Endodermal cell (in vitro differentiated cells): ENCODE measurements at regions not wholly inside any gene's neighbourhood (a gene's known extent, or its start where the extent isn't known, plus 50 kb on each side); places are given as distances from the start of the nearest gene placed in this dataset.

ENCODE experiments used
- DNase-seq: peaks from one replicate; pipeline ENCODE4 v3.0.0-alpha.2; 2017
- H3K27ac ChIP-seq: 2 replicates; pipeline ENCODE4 v1.5.1; 2013; ENCODE audit warnings: mild to moderate bottlenecking, low read depth, low read length, moderate library complexity
- H3K27me3 ChIP-seq: 2 replicates; pipeline ENCODE4 v1.6.1; 2013; ENCODE audit warnings: mild to moderate bottlenecking, low read length, moderate library complexity; ENCODE audit not compliant: insufficient read depth, control insufficient read depth, poor library complexity, severe bottlenecking
- H3K36me3 ChIP-seq: 2 replicates; pipeline ENCODE4 v1.7.0; 2013; ENCODE audit warnings: mild to moderate bottlenecking, low read length, moderate library complexity; ENCODE audit not compliant: control insufficient read depth, insufficient read depth
- H3K4me1 ChIP-seq: one replicate; pipeline ENCODE4 v1.7.0; 2013; ENCODE audit warnings: low read length; ENCODE audit not compliant: control insufficient read depth, insufficient read depth
- H3K4me3 ChIP-seq: 2 replicates; pipeline ENCODE4 v1.5.1; 2013; ENCODE audit warnings: mild to moderate bottlenecking, low read length, moderate library complexity
- H3K9ac ChIP-seq: 2 replicates; pipeline ENCODE4 v1.6.1; 2013; ENCODE audit warnings: mild to moderate bottlenecking, low read length, moderate library complexity; ENCODE audit not compliant: poor library complexity, severe bottlenecking; ENCODE audit errors: extremely low read depth
- H3K9me3 ChIP-seq: 2 replicates; pipeline ENCODE4 v1.6.1; 2013; ENCODE audit warnings: mild to moderate bottlenecking, low read length, moderate library complexity; ENCODE audit not compliant: control insufficient read depth
- H3K27ac Mint-ChIP-seq: 2 replicates; pipeline ENCODE4 v1.8.0; 2020; ENCODE audit warnings: mixed read lengths
- H3K27me3 Mint-ChIP-seq: 2 replicates; pipeline ENCODE4 v1.8.0; 2021; ENCODE audit warnings: mild to moderate bottlenecking, mixed read lengths; ENCODE audit not compliant: insufficient read depth
- H3K36me3 Mint-ChIP-seq: 2 replicates; pipeline ENCODE4 v1.8.0; 2020; ENCODE audit warnings: low read depth, mixed read lengths
- H3K4me1 Mint-ChIP-seq: 2 replicates; pipeline ENCODE4 v1.8.0; 2020; ENCODE audit warnings: mixed read lengths
- H3K4me3 Mint-ChIP-seq: 2 replicates; pipeline ENCODE4 v1.8.0; 2020; ENCODE audit warnings: mild to moderate bottlenecking, moderate library complexity, mixed read lengths
- H3K9me3 Mint-ChIP-seq: 2 replicates; pipeline ENCODE4 v1.8.0; 2020; ENCODE audit warnings: mild to moderate bottlenecking, mixed read lengths
- WGBS, 2 experiments: methylation state at CpG; one replicate each; pipeline versions ENCODE4 v1.1.5 to v1.1.7; 2013; ENCODE audit warnings: missing lambda C conversion rate in 2 of 2, mixed read lengths in 1 of 2; ENCODE audit not compliant: insufficient coverage in 1 of 2, insufficient read length in 1 of 2; 5-methylcytosine and 5-hydroxymethylcytosine counted together
- TF ChIP-seq, protein P1 (sequence below): fragments of 200-600 bp; sonication (generic); conservative IDR thresholded peaks from 2 replicates; pipeline ENCODE4 v1.5.0; 2021; ENCODE audit warnings: antibody characterized with exemption, mild to moderate bottlenecking

DNA sequence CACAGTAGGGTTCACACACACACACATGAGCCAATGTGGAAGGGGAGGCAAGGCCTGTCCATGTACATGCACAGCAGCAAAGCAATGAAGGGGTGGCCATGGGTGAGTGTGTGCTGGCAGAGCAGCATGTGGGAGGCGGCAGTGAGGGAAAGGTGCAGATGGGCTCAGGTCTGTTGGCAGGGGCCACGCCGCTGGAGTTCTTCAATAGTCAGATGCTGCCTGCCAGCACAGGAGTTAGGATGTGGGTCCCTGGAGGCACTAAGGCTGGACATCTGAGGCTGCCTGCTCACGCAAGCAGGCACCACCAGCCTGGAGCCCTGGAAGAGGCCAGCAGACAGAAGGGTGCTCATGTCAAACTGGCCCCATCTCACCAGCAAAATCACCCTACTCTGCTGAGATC, 1304.9 kb downstream of the DSC3 start:
- H3K27ac Mint-ChIP-seq, result no peak overlapping the region
- WGBS, 2 experiments, result 94 to 100% methylated on average over 1 to 4 of the region's 4 CpGs
- H3K36me3 Mint-ChIP-seq, result no peaks in the 10 kb centered on the region

DNA sequence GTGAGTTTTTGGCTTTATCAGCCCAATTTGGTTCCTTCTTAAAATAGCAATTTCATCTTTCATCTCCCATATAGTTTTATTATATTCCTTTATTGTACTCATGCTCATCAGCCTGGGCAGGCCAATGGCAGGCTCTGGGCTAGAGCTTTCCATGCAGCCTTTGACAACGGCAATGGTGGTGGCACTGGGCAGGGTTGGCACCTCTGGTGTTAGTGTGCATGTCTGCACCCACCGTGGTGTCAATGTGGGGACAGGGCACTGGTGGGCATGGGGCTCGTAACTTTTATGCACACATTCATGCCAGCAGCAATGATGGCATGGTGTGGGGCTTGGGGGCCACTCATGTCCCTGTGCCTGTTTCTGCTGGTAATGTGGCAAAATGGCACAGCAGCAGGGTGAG, 1305.4 kb downstream of the DSC3 start:
- Mint-ChIP-seq H3K27me3 (no peaks in the 10 kb centered on the region), H3K4me3 (no peak overlapping the region), H3K36me3 (no peaks in the 10 kb centered on the region), H3K4me1 (peaks cover 2% of the 10 kb centered on the region), H3K9me3 (no peaks in the 10 kb centered on the region), H3K27ac (no peak overlapping the region)
- no peak overlapping the region for H3K27ac ChIP-seq
- H3K9ac ChIP-seq, result no peak overlapping the region
- no peaks in the 10 kb centered on the region for H3K36me3 ChIP-seq
- 98% methylated on average over 2 of the region's 3 CpGs; no CpG with 5 or more reads in 1 of the 2 experiments for WGBS, 2 experiments
- H3K9me3 ChIP-seq, result no peaks in the 10 kb centered on the region
- no peaks in the 10 kb centered on the region for H3K27me3 ChIP-seq
- H3K4me1 ChIP-seq, result no peaks in the 10 kb centered on the region
- no peak overlapping the region for H3K4me3 ChIP-seq
- no peak for DNase-seq
- TF ChIP-seq, protein P1, sequence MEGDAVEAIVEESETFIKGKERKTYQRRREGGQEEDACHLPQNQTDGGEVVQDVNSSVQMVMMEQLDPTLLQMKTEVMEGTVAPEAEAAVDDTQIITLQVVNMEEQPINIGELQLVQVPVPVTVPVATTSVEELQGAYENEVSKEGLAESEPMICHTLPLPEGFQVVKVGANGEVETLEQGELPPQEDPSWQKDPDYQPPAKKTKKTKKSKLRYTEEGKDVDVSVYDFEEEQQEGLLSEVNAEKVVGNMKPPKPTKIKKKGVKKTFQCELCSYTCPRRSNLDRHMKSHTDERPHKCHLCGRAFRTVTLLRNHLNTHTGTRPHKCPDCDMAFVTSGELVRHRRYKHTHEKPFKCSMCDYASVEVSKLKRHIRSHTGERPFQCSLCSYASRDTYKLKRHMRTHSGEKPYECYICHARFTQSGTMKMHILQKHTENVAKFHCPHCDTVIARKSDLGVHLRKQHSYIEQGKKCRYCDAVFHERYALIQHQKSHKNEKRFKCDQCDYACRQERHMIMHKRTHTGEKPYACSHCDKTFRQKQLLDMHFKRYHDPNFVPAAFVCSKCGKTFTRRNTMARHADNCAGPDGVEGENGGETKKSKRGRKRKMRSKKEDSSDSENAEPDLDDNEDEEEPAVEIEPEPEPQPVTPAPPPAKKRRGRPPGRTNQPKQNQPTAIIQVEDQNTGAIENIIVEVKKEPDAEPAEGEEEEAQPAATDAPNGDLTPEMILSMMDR, result no peak

More for the DNA sequence above, 1304.9 kb downstream of the DSC3 start:
- H3K9me3 Mint-ChIP-seq, result no peaks in the 10 kb centered on the region
- H3K27me3 Mint-ChIP-seq, result no peaks in the 10 kb centered on the region
- Histone ChIP-seq H3K36me3 (no peaks in the 10 kb centered on the region), H3K27me3 (no peaks in the 10 kb centered on the region), H3K4me1 (no peaks in the 10 kb centered on the region), H3K4me3 (no peak overlapping the region), H3K9me3 (no peaks in the 10 kb centered on the region), H3K27ac (no peak overlapping the region), H3K9ac (no peak overlapping the region)
- no peak overlapping the region for H3K4me3 Mint-ChIP-seq
- peaks cover 2% of the 10 kb centered on the region for H3K4me1 Mint-ChIP-seq
- TF ChIP-seq, protein P1, result no peak
- no peak for DNase-seq

DNA sequence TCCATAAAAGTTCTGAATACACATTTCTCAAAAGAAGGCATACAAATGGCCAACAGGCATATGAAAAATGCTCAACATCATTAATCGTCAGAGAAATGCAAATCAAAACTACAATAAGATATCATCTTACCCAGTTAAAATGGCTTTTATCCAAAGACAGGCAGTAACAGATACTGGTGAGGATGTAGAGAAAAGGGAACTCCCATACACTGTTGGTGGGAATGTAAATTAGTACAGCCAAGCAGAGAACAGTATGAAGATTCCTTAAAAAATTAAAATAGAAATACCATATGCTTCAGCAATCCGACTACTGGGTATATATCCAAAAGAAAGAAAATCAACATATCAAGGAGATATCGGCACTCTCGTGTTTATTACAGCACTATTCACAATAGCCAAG, 1312.5 kb downstream of the DSC3 start:
- Mint-ChIP-seq H3K4me1 (no peaks in the 10 kb centered on the region), H3K27ac (no peak overlapping the region), H3K4me3 (no peak overlapping the region), H3K27me3 (no peaks in the 10 kb centered on the region), H3K36me3 (no peaks in the 10 kb centered on the region), H3K9me3 (peaks cover 9% of the 10 kb centered on the region)
- TF ChIP-seq, protein P1, result no peak
- no peaks in the 10 kb centered on the region for H3K9me3 ChIP-seq
- no peak overlapping the region for H3K9ac ChIP-seq
- WGBS, 2 experiments, result 84 to 100% methylated on average over 2 to 4 of the region's 4 CpGs
- DNase-seq, result no peak
- H3K4me1 ChIP-seq, result no peaks in the 10 kb centered on the region
- no peaks in the 10 kb centered on the region for H3K27me3 ChIP-seq
- H3K36me3 ChIP-seq, result no peaks in the 10 kb centered on the region
- no peak overlapping the region for H3K4me3 ChIP-seq
- no peak overlapping the region for H3K27ac ChIP-seq
